Nephron (organoid): ENCODE measurements at regions not wholly inside any gene's neighbourhood (a gene's known extent, or its start where the extent isn't known, plus 50 kb on each side); places are given as distances from the start of the nearest gene placed in this dataset.
"Not testable (repeated sequence)": the region's sequence is repeated elsewhere in the genome, so short reads cannot be mapped to it uniquely, and the experiment has no call there.

Experiments
- H3K27ac Mint-ChIP-seq, 3 experiments: 2 replicates each; pipeline ENCODE4 v1.8.0; 2020; ENCODE audit warnings: mixed read lengths in 3 of 3, mild to moderate bottlenecking in 2 of 3, moderate library complexity in 1 of 3
- H3K27me3 Mint-ChIP-seq: 2 replicates; pipeline ENCODE4 v1.8.0; 2021; ENCODE audit warnings: low read depth, mild to moderate bottlenecking, moderate library complexity, mixed read lengths
- H3K36me3 Mint-ChIP-seq: 2 replicates; pipeline ENCODE4 v1.8.0; 2020; ENCODE audit warnings: low read depth, mixed read lengths
- H3K4me1 Mint-ChIP-seq: 2 replicates; pipeline ENCODE4 v1.8.0; 2020; ENCODE audit warnings: mixed read lengths
- H3K4me3 Mint-ChIP-seq, 3 experiments: 2 replicates each; pipeline ENCODE4 v1.8.0; 2020; ENCODE audit warnings: mild to moderate bottlenecking in 3 of 3, mixed read lengths in 3 of 3, moderate library complexity in 2 of 3
- H3K9me3 Mint-ChIP-seq: 2 replicates; pipeline ENCODE4 v1.8.0; 2020; ENCODE audit warnings: mixed read lengths
- CTCF ChIP-seq, 3 experiments: fragments of 200-600 bp; sonication (generic); IDR thresholded peaks; one replicate each; pipeline ENCODE4 v1.5.0; 2021; ENCODE audit warnings: antibody characterized with exemption in 3 of 3; ENCODE audit not compliant: unreplicated experiment in 3 of 3

- Mint-ChIP-seq H3K27me3 (no peaks in the 10 kb centered on the region), H3K9me3 (peaks cover 1% of the 10 kb centered on the region), H3K4me1 (peaks cover 5% of the 10 kb centered on the region), H3K36me3 (no peaks in the 10 kb centered on the region), H3K4me3 (no peak overlapping the region), H3K27ac (no peak overlapping the region)
- TF ChIP-seq CTCF (IDR thresholded peaks at IDR 0.05; ENCODE audit: unreplicated experiment in 3 of 3), result no peak
These were observed 123.0 kb upstream of the SLC27A6 start for GRCh38 chr5:128842241-128842640.

- H3K27me3 Mint-ChIP-seq, result no peaks in the 10 kb centered on the region
- TF ChIP-seq CTCF (IDR thresholded peaks at IDR 0.05; ENCODE audit: unreplicated experiment in 3 of 3), result peak; percentile 45 to 59 (median 47)
- peaks cover 3% of the 10 kb centered on the region for H3K36me3 Mint-ChIP-seq
- H3K4me1 Mint-ChIP-seq, result no peaks in the 10 kb centered on the region
- H3K9me3 Mint-ChIP-seq, result peaks cover 18% of the 10 kb centered on the region
- no peak overlapping the region for H3K27ac Mint-ChIP-seq
- no peak overlapping the region for H3K4me3 Mint-ChIP-seq
These were observed 120.8 kb upstream of the SLC27A6 start for GRCh38 chr5:128844354-128844923.

GRCh38 chr5:128850049-128850448 is 115.2 kb upstream of the SLC27A6 start:
- no peak overlapping the region for H3K27ac Mint-ChIP-seq
- peaks cover 47% of the 10 kb centered on the region for H3K9me3 Mint-ChIP-seq
- H3K36me3 Mint-ChIP-seq, result peaks cover 9% of the 10 kb centered on the region
- TF ChIP-seq CTCF (IDR thresholded peaks at IDR 0.05; ENCODE audit: unreplicated experiment in 3 of 3), result no peak
- H3K4me3 Mint-ChIP-seq, result no peak overlapping the region
- no peaks in the 10 kb centered on the region for H3K4me1 Mint-ChIP-seq
- H3K27me3 Mint-ChIP-seq, result no peaks in the 10 kb centered on the region

- Mint-ChIP-seq H3K9me3 (peaks cover 30% of the 10 kb centered on the region), H3K27ac (no peak overlapping the region), H3K4me3 (no peak overlapping the region), H3K27me3 (no peaks in the 10 kb centered on the region), H3K4me1 (no peaks in the 10 kb centered on the region), H3K36me3 (peaks cover under 1% of the 10 kb centered on the region)
- no peak for TF ChIP-seq CTCF (IDR thresholded peaks at IDR 0.05; ENCODE audit: unreplicated experiment in 3 of 3)
These were observed 110.4 kb upstream of the SLC27A6 start for GRCh38 chr5:128854931-128855330.

- no peaks in the 10 kb centered on the region for H3K27me3 Mint-ChIP-seq
- H3K4me3 Mint-ChIP-seq, result no peak overlapping the region
- peaks cover 14% of the 10 kb centered on the region for H3K9me3 Mint-ChIP-seq
- no peaks in the 10 kb centered on the region for H3K4me1 Mint-ChIP-seq
- no peaks in the 10 kb centered on the region for H3K36me3 Mint-ChIP-seq
- no peak for TF ChIP-seq CTCF (IDR thresholded peaks at IDR 0.05; ENCODE audit: unreplicated experiment in 3 of 3)
- no peak overlapping the region for H3K27ac Mint-ChIP-seq
These were observed 108.1 kb upstream of the SLC27A6 start for GRCh38 chr5:128857076-128857677.

GRCh38 chr5:128858995-128859394 is 106.3 kb upstream of the SLC27A6 start:
- H3K9me3 Mint-ChIP-seq, result peaks cover 11% of the 10 kb centered on the region
- no peak overlapping the region for H3K4me3 Mint-ChIP-seq
- no peaks in the 10 kb centered on the region for H3K4me1 Mint-ChIP-seq
- TF ChIP-seq CTCF (IDR thresholded peaks at IDR 0.05; ENCODE audit: unreplicated experiment in 3 of 3), result no peak
- no peaks in the 10 kb centered on the region for H3K27me3 Mint-ChIP-seq
- H3K27ac Mint-ChIP-seq, result no peak overlapping the region
- no peaks in the 10 kb centered on the region for H3K36me3 Mint-ChIP-seq

- H3K27me3 Mint-ChIP-seq, result not testable (repeated sequence)
These were observed 104.1 kb upstream of the SLC27A6 start for GRCh38 chr5:128861155-128861554.

More at GRCh38 chr5:128861155-128861554, 104.1 kb upstream of the SLC27A6 start:
- peaks cover 11% of the 10 kb centered on the region for H3K9me3 Mint-ChIP-seq
- not testable (repeated sequence) for H3K4me3 Mint-ChIP-seq, H3K27ac Mint-ChIP-seq, H3K4me1 Mint-ChIP-seq, H3K36me3 Mint-ChIP-seq
